Psoas muscle (tissue), 7 donors: ENCODE measurements at regions not wholly inside any gene's neighbourhood (a gene's known extent, or its start where the extent isn't known, plus 50 kb on each side); places are given as distances from the start of the nearest gene placed in this dataset.

Experiments used
- ATAC-seq, 4 donors: fragments of 200-7000 bp; cut with Tn5 transposase; one replicate each; pipeline ENCODE4 v1.9.1; 2020; ENCODE audit warnings: moderate library complexity in 3 of 4, mild to moderate bottlenecking in 2 of 4
- DNase-seq, 2 donors: peaks; one replicate each; pipeline ENCODE4 v3.0.0-alpha.2; 2020
- H3K27ac ChIP-seq: fragments of 200-600 bp; one replicate; pipeline ENCODE4 v1.8.0; 2022
- H3K27me3 ChIP-seq, 3 donors: fragments of 200-600 bp in 1 of 3; one replicate each; pipeline versions ENCODE4 v1.6.1 to v1.8.0; 2013 to 2022; ENCODE audit warnings: low read length in 2 of 3, mild to moderate bottlenecking in 2 of 3, moderate library complexity in 1 of 3; ENCODE audit not compliant: insufficient read depth in 3 of 3
- H3K36me3 ChIP-seq, 2 donors: fragments of 200-600 bp in 1 of 2; one replicate each; pipeline versions ENCODE4 v1.6.1 to v1.8.0; 2013 to 2022; ENCODE audit warnings: low read depth in 1 of 2, mild to moderate bottlenecking in 1 of 2, moderate library complexity in 1 of 2; ENCODE audit not compliant: insufficient read depth in 1 of 2
- H3K4me1 ChIP-seq: fragments of 200-600 bp; one replicate; pipeline ENCODE4 v1.8.0; 2022
- H3K4me3 ChIP-seq: fragments of 200-600 bp; one replicate; pipeline ENCODE4 v1.8.0; 2022; ENCODE audit warnings: mild to moderate bottlenecking
- H3K9me3 ChIP-seq: fragments of 200-600 bp; one replicate; pipeline ENCODE4 v1.8.0; 2022
- CTCF ChIP-seq: fragments of 200-600 bp; IDR thresholded peaks from one replicate; pipeline ENCODE4 v1.8.0; 2022; ENCODE audit warnings: antibody characterized with exemption
- WGBS, 3 donors: extraction: QIAGEN DNeasy Blood & Tissue Kit; methylation state at CpG; one replicate each; pipeline versions ENCODE4 v1.1.6 to v1.1.7; 2013; 5-methylcytosine and 5-hydroxymethylcytosine counted together
- intact Hi-C, 2 donors: fragments of 100-400 bp; cut with DNase I; formaldehyde crosslinking; loops; one replicate each; pipeline versions ENCODE4 v1.11.0 to v1.14.2; 2022
- donor health status: healthy with polysubstance abuse.
- donor health status: DM: no; HTN: no; CAD: no; lungs with moderate emphysema.
- donor health status: Bipolar disorder and iron deficiency.
- donor health status: healthy.
- donor health status: DM: yes; HTN: yes; CAD: no.
- donor health status: DM: no; HTN: no; CAD: no.
- donor health status: DM: yes; HTN: yes; CAD: no.

GRCh38 chr2:150090031-150090430, 397.4 kb downstream of the RND3 start:
- Histone ChIP-seq H3K27ac (no peak overlapping the region), H3K4me3 (no peak overlapping the region), H3K4me1 (no peaks in the 10 kb centered on the region), H3K36me3 (no peaks in the 10 kb centered on the region), H3K27me3 (no peaks in the 10 kb centered on the region), H3K9me3 (peaks cover 9% of the 10 kb centered on the region)
- intact Hi-C loops = no loop called here
- 49 to 81% (median 52%) methylated on average over 1 of the region's 1 CpG for WGBS, 3 donors
- no peak for DNase-seq
- no peak for ATAC-seq
- no peak for TF ChIP-seq CTCF

- Histone ChIP-seq H3K27ac (no peak overlapping the region), H3K4me3 (no peak overlapping the region), H3K36me3 (no peaks in the 10 kb centered on the region), H3K9me3 (peaks cover 11% of the 10 kb centered on the region), H3K27me3 (no peaks in the 10 kb centered on the region), H3K4me1 (no peaks in the 10 kb centered on the region)
- intact Hi-C loops = no loop called here
- DNase-seq (no peak), ATAC-seq (no peak)
- no peak for TF ChIP-seq CTCF
- 88 to 95% (median 93%) methylated on average over 3 of the region's 3 CpGs for WGBS, 3 donors
Measured at GRCh38 chr2:150088538-150088937, 398.9 kb downstream of the RND3 start.

GRCh38 chr2:150085478-150085877, 402.0 kb downstream of the RND3 start:
- Histone ChIP-seq H3K4me3 (no peak overlapping the region), H3K4me1 (no peaks in the 10 kb centered on the region), H3K27ac (no peak overlapping the region), H3K27me3 (no peaks in the 10 kb centered on the region), H3K9me3 (peaks cover 11% of the 10 kb centered on the region), H3K36me3 (no peaks in the 10 kb centered on the region)
- intact Hi-C loops = no loop called here
- ATAC-seq = no peak
- no peak for DNase-seq
- 96 to 99% (median 98%) methylated on average over 2 of the region's 2 CpGs for WGBS, 3 donors
- TF ChIP-seq CTCF = no peak

GRCh38 chr2:150081775-150082481, 405.5 kb downstream of the RND3 start:
- DNase-seq (no peak), ATAC-seq (no peak)
- intact Hi-C loops = no loop called here
- peaks cover 11% of the 10 kb centered on the region for H3K9me3 ChIP-seq
- no peak overlapping the region for H3K27ac ChIP-seq
- no peaks in the 10 kb centered on the region for H3K36me3 ChIP-seq
- H3K4me1 ChIP-seq = no peaks in the 10 kb centered on the region
- WGBS, 3 donors = 66 to 69% (median 66%) methylated on average over 4 of the region's 4 CpGs
- H3K27me3 ChIP-seq = no peaks in the 10 kb centered on the region
- H3K4me3 ChIP-seq = no peak overlapping the region
- TF ChIP-seq CTCF = no peak

- Histone ChIP-seq H3K4me1 (no peaks in the 10 kb centered on the region), H3K9me3 (no peaks in the 10 kb centered on the region), H3K4me3 (no peak overlapping the region), H3K36me3 (no peaks in the 10 kb centered on the region), H3K27me3 (no peaks in the 10 kb centered on the region), H3K27ac (no peak overlapping the region)
- TF ChIP-seq CTCF = no peak
- intact Hi-C loops = no loop called here
- ATAC-seq (no peak), DNase-seq (no peak)
- 47 to 62% (median 60%) methylated on average over 1 of the region's 1 CpG for WGBS, 3 donors
Measured at GRCh38 chr2:150076281-150076680, 411.2 kb downstream of the RND3 start.
